Naive thymus-derived CD4-positive, alpha-beta T cell (primary cell): ENCODE measurements at regions not wholly inside any gene's neighbourhood (a gene's known extent, or its start where the extent isn't known, plus 50 kb on each side); places are given as distances from the start of the nearest gene placed in this dataset.

Experiments used
- ATAC-seq: fragments of 150-1000 bp; cut with Tn5 transposase; 2 replicates; pipeline ENCODE4 v1.10.0; 2021; ENCODE audit warnings: mild to moderate bottlenecking, moderate library complexity
- CTCF ChIA-PET: fragments of 350-600 bp; sonication (Branson Sonifier 250); formaldehyde crosslinking; loops from one replicate; lab custom pipeline; 2021; ENCODE audit warnings: antibody characterized with exemption; lab: Charles Lee
- POLR2A ChIA-PET: fragments of 350-600 bp; sonication (Branson Sonifier 250); formaldehyde crosslinking; loops from one replicate; lab custom pipeline; 2021; ENCODE audit warnings: antibody characterized with exemption, inconsistent platforms; lab: Charles Lee
- DNase-seq, 9 donors: peaks; one replicate each; pipeline versions ENCODE4 v3.0.0 to v3.0.0-alpha.2; 2020 to 2022; ENCODE audit warnings: mixed read lengths in 1 of 9
- H3K27ac ChIP-seq: one replicate; pipeline ENCODE4 v1.7.0; 2013; ENCODE audit warnings: mild to moderate bottlenecking, low read depth, low read length, moderate library complexity
- H3K27me3 ChIP-seq, 2 donors: one replicate each; pipeline ENCODE4 v1.7.0; 2013; ENCODE audit warnings: low read length in 2 of 2, mild to moderate bottlenecking in 2 of 2, moderate library complexity in 2 of 2; ENCODE audit not compliant: control insufficient read depth in 2 of 2, insufficient read depth in 2 of 2
- H3K36me3 ChIP-seq, 3 experiments: 1 replicate in 2 of 3; 2 replicates in 1 of 3; pipeline ENCODE4 v1.7.0; 2013; ENCODE audit warnings: low read length in 3 of 3, mild to moderate bottlenecking in 3 of 3, moderate library complexity in 1 of 3; ENCODE audit not compliant: insufficient read depth in 3 of 3, control insufficient read depth in 2 of 3
- H3K4me1 ChIP-seq, 2 donors: one replicate each; pipeline ENCODE4 v1.7.0; 2013; ENCODE audit warnings: low read length in 2 of 2, mild to moderate bottlenecking in 2 of 2, moderate library complexity in 1 of 2; ENCODE audit not compliant: control insufficient read depth in 2 of 2, insufficient read depth in 2 of 2
- H3K4me3 ChIP-seq: 2 replicates; pipeline ENCODE4 v1.7.0; 2013; ENCODE audit warnings: mild to moderate bottlenecking, low read length
- H3K9me3 ChIP-seq, 3 experiments: 1 replicate in 2 of 3; 2 replicates in 1 of 3; pipeline ENCODE4 v1.7.0; 2013; ENCODE audit warnings: low read length in 3 of 3; ENCODE audit not compliant: control insufficient read depth in 2 of 3
- H3K27ac Mint-ChIP-seq, 9 donors: one replicate each; pipeline ENCODE4 v1.8.0; 2020 to 2022; ENCODE audit warnings: mixed read lengths in 9 of 9, mild to moderate bottlenecking in 8 of 9, moderate library complexity in 5 of 9, inconsistent platforms in 2 of 9
- H3K27me3 Mint-ChIP-seq, 5 donors: one replicate each; pipeline ENCODE4 v1.8.0; 2021 to 2022; ENCODE audit warnings: mixed read lengths in 5 of 5, mild to moderate bottlenecking in 1 of 5
- H3K36me3 Mint-ChIP-seq, 5 donors: one replicate each; pipeline ENCODE4 v1.8.0; 2020 to 2022; ENCODE audit warnings: mixed read lengths in 5 of 5, mild to moderate bottlenecking in 3 of 5, inconsistent platforms in 1 of 5
- H3K4me1 Mint-ChIP-seq, 7 donors: one replicate each; pipeline ENCODE4 v1.8.0; 2020 to 2022; ENCODE audit warnings: mixed read lengths in 7 of 7, mild to moderate bottlenecking in 3 of 7, inconsistent platforms in 1 of 7
- H3K4me3 Mint-ChIP-seq, 10 donors: one replicate each; pipeline ENCODE4 v1.8.0; 2020 to 2022; ENCODE audit warnings: mild to moderate bottlenecking in 10 of 10, mixed read lengths in 10 of 10, moderate library complexity in 6 of 10, inconsistent platforms in 2 of 10
- H3K9me3 Mint-ChIP-seq, 11 donors: one replicate each; pipeline ENCODE4 v1.8.0; 2020 to 2022; ENCODE audit warnings: mixed read lengths in 11 of 11, mild to moderate bottlenecking in 4 of 11, inconsistent platforms in 1 of 11, moderate library complexity in 1 of 11
- intact Hi-C, 2 donors: fragments of 100-400 bp; cut with micrococcal nuclease; formaldehyde crosslinking; loops; one replicate each; pipeline ENCODE4 v1.15.1; 2023

DNA sequence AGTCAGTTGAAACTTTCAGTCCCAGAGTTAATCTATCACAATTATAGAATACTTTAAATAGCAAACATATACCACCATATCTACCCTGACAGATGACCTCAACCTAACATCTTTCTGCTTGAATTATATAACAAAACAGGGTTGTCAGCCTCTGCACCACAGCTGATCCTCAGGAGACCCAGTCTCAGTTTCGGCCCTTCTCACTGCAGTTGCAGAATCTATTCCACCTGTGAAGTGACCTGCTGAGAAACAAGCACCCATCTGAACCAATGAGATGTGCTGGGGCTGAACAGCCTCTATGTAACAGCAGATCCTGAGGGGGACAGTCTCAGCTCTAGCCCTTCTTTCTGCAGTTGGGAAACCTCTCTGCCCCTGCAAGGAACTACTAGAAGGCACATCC, 567.6 kb downstream of the KCNJ3 start:
- Histone ChIP-seq H3K9me3 (no peaks in the 10 kb centered on the region), H3K36me3 (no peaks in the 10 kb centered on the region), H3K27me3 (no peaks in the 10 kb centered on the region), H3K4me3 (no peak overlapping the region), H3K4me1 (no peaks in the 10 kb centered on the region), H3K27ac (no peak overlapping the region)
- intact Hi-C loops, result no loop called here
- ATAC-seq, result no peak
- peaks cover 0 to 7% (median 0%) of the 10 kb centered on the region in 11 donors for H3K9me3 Mint-ChIP-seq
- no peaks in the 10 kb centered on the region for H3K27me3 Mint-ChIP-seq
- no peak overlapping the region for H3K27ac Mint-ChIP-seq
- no peaks in the 10 kb centered on the region for H3K36me3 Mint-ChIP-seq
- no peaks in the 10 kb centered on the region for H3K4me1 Mint-ChIP-seq
- ChIA-PET POLR2A (no interaction called here), CTCF (no interaction called here)
- no peak for DNase-seq
- H3K4me3 Mint-ChIP-seq, result no peak overlapping the region

DNA sequence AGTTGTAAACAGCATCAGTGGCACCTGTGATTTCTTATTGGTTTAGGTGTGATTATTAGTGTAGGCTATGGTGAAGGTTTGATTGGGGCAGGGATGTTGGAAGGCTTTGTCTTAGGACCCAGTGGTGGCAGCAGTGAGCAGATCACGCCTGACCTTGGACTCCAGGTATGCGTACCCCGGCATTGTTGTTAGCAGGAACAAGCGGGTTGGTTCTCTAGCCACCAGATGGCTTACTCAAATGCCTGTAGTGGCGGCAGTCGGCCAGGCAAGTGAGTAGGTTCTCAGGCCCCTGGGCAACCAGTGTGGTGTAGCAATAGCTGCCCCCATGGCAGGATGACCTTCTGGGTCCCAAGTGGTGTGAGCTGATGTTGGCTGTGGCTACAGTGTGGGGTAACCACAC, 558.3 kb downstream of the KCNJ3 start:
- Mint-ChIP-seq H3K27me3 (no peaks in the 10 kb centered on the region), H3K9me3 (peaks cover 0 to 5% (median 2%) of the 10 kb centered on the region in 11 donors), H3K4me3 (no peak overlapping the region), H3K27ac (no peak overlapping the region), H3K36me3 (no peaks in the 10 kb centered on the region), H3K4me1 (no peaks in the 10 kb centered on the region)
- ChIA-PET CTCF (no interaction called here), POLR2A (no interaction called here)
- no peak for DNase-seq
- Histone ChIP-seq H3K27ac (no peak overlapping the region), H3K27me3 (no peaks in the 10 kb centered on the region), H3K9me3 (no peaks in the 10 kb centered on the region), H3K4me3 (no peak overlapping the region), H3K4me1 (no peaks in the 10 kb centered on the region), H3K36me3 (no peaks in the 10 kb centered on the region)
- intact Hi-C loops, result no loop called here
- no peak for ATAC-seq

DNA sequence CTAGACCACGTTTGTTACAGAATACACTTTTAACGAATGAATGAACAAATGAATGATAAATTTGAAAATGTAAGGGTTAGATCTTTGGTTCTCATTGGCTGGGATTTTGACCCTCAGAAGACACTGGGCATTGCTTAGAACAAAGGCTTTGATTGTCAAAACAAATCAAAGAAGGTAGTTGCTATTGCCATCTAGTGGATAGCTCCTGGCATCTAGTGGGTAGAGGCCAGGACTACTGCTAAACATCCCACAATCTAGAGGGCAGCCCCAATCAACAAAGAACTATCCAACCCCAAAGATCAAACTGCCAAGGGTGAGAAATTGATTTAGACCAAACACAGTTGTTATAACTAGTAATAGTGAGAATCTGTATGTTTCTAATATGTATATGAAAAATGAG, 552.3 kb downstream of the KCNJ3 start:
- Mint-ChIP-seq H3K27ac (no peak overlapping the region), H3K27me3 (no peaks in the 10 kb centered on the region), H3K9me3 (peaks cover 0 to 2% (median 0%) of the 10 kb centered on the region in 11 donors), H3K36me3 (no peaks in the 10 kb centered on the region), H3K4me3 (no peak overlapping the region), H3K4me1 (no peaks in the 10 kb centered on the region)
- ATAC-seq (no peak), DNase-seq (no peak)
- H3K27me3 ChIP-seq, result no peaks in the 10 kb centered on the region
- H3K4me3 ChIP-seq, result no peak overlapping the region
- no peaks in the 10 kb centered on the region for H3K36me3 ChIP-seq
- CTCF ChIA-PET, result no interaction called here
- intact Hi-C loops, result no loop called here
- POLR2A ChIA-PET, result no interaction called here
- H3K9me3 ChIP-seq, result no peaks in the 10 kb centered on the region
- H3K4me1 ChIP-seq, result no peaks in the 10 kb centered on the region
- H3K27ac ChIP-seq, result no peak overlapping the region

DNA sequence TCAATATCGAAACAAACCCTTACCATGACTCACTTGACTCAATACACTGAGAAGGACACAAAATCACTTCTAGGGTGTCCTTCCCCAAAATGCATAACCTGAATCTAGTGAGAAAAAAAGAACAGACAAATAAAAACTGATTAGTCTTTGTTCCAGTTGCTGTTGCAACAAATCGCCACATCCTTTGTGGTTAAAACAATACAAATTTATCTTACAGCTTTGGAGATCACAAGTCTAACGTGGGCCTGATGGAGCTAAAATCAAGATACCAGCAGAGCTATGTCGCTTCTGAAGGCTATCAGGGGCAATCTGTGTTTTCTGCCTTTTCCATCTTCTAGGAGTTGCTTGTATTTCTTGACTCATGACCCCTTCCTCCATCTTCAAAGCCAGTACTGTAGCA, 541.7 kb downstream of the KCNJ3 start:
- ATAC-seq, result no peak
- CTCF ChIA-PET, result no interaction called here

DNA sequence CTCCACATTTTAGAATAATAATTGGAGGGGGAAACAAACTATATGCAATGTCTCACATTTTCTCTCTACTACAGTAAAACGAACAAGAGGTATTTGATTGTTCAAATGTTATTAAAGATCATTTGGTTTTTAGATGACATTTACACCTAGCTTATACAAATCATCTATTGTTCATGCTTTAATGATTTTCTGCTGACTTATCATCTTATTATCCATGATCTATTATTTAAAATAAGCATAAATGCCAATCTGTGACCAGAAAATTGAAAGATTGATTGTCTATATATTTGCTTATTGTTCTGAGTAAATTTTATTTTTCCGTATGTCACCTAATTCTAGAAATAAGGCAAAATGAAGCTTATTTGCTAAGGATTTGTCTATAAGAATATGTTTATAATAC, 537.2 kb downstream of the KCNJ3 start:
- ChIA-PET CTCF (no interaction called here), POLR2A (no interaction called here)
- Histone ChIP-seq H3K4me3 (no peak overlapping the region), H3K4me1 (no peaks in the 10 kb centered on the region), H3K27ac (no peak overlapping the region), H3K9me3 (no peaks in the 10 kb centered on the region), H3K27me3 (no peaks in the 10 kb centered on the region), H3K36me3 (no peaks in the 10 kb centered on the region)
- Mint-ChIP-seq H3K4me1 (no peaks in the 10 kb centered on the region), H3K4me3 (no peak overlapping the region), H3K9me3 (peaks cover 0 to 18% (median 0%) of the 10 kb centered on the region in 11 donors), H3K27ac (no peak overlapping the region), H3K36me3 (no peaks in the 10 kb centered on the region), H3K27me3 (no peaks in the 10 kb centered on the region)
- ATAC-seq, result no peak
- DNase-seq, result no peak
- intact Hi-C loops, result no loop called here

More for the DNA sequence above, 541.7 kb downstream of the KCNJ3 start:
- no peaks in the 10 kb centered on the region for H3K4me1 ChIP-seq
- no peak overlapping the region for H3K4me3 Mint-ChIP-seq
- no peak overlapping the region for H3K27ac ChIP-seq
- no peak overlapping the region for H3K4me3 ChIP-seq
- H3K27me3 ChIP-seq, result no peaks in the 10 kb centered on the region
- POLR2A ChIA-PET, result no interaction called here
- no peaks in the 10 kb centered on the region for H3K36me3 ChIP-seq
- no peak overlapping the region for H3K27ac Mint-ChIP-seq
- no peak for DNase-seq
- no peaks in the 10 kb centered on the region for H3K27me3 Mint-ChIP-seq
- H3K9me3 ChIP-seq, result no peaks in the 10 kb centered on the region
- no peaks in the 10 kb centered on the region for H3K4me1 Mint-ChIP-seq
- no peaks in the 10 kb centered on the region for H3K36me3 Mint-ChIP-seq
- intact Hi-C loops, result no loop called here
- H3K9me3 Mint-ChIP-seq, result peaks cover 0 to 17% (median 0%) of the 10 kb centered on the region in 11 donors

DNA sequence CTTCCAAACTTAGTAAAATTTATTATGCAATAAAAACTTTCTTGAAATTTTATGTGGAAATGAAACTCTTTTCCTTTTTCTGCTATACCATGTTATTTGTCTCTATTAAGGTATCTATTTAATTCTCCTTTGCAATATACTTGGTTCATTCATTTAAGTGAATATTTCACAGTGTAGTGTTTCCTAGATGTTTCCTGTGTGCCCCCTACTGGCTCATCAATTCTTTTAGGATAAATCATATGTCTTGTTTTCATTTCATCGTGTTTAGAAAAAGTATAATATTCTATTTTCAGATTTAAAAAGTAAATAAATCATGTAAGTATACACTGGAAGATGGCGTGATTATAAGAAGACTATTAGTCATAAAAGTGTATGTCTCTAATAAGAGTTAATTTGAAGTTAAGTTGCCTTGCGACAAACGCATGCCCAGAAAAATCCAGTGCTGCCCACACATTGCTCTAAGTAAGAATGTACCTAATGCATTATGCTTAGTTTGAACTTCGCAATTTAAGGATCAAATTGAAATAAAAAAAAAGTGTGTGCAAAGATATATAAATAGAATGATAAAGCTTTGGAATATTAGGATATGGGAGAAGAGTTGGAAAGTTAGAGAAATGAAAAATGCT, 525.4 kb downstream of the KCNJ3 start:
- no peak overlapping the region for H3K4me3 Mint-ChIP-seq
- no peaks in the 10 kb centered on the region for H3K36me3 Mint-ChIP-seq
- H3K36me3 ChIP-seq, result no peaks in the 10 kb centered on the region
- H3K4me3 ChIP-seq, result no peak overlapping the region
- DNase-seq (no peak), ATAC-seq (no peak)
- ChIA-PET POLR2A (no interaction called here), CTCF (no interaction called here)
- no peaks in the 10 kb centered on the region for H3K4me1 Mint-ChIP-seq
- no peak overlapping the region for H3K27ac ChIP-seq
- no peak overlapping the region for H3K27ac Mint-ChIP-seq
- no peaks in the 10 kb centered on the region for H3K4me1 ChIP-seq
- no peaks in the 10 kb centered on the region for H3K27me3 Mint-ChIP-seq
- H3K9me3 Mint-ChIP-seq, result peaks cover 0 to 4% (median 0%) of the 10 kb centered on the region in 11 donors
- H3K9me3 ChIP-seq, result no peaks in the 10 kb centered on the region
- no peaks in the 10 kb centered on the region for H3K27me3 ChIP-seq
- intact Hi-C loops, result no loop called here

DNA sequence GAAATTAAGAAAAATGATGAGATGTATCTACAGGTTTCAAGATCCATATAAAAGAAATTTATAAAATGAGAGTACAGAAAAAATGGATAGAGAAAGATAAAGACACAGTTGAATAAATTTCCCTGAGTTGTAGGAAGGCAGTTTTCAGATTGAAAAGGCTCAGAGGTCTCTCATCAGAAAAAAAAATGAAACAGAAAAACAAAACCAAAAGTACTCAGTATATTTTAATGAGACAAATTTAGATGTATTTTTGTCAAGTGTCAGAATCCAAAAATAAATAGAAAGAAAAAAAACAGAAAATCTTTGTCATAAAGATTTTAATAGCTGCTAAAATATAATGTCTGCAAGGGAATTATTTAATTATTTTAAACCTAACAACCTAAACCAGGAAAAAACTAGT, 520.5 kb downstream of the KCNJ3 start:
- H3K27ac Mint-ChIP-seq, result no peak overlapping the region
- no peaks in the 10 kb centered on the region for H3K27me3 Mint-ChIP-seq
- intact Hi-C loops, result no loop called here
- H3K27me3 ChIP-seq, result no peaks in the 10 kb centered on the region
- no peak overlapping the region for H3K27ac ChIP-seq
- H3K4me3 Mint-ChIP-seq, result no peak overlapping the region
- POLR2A ChIA-PET, result no interaction called here
- no peak overlapping the region for H3K4me3 ChIP-seq
- H3K4me1 Mint-ChIP-seq, result no peaks in the 10 kb centered on the region
- ATAC-seq (no peak), DNase-seq (no peak)
- CTCF ChIA-PET, result no interaction called here
- no peaks in the 10 kb centered on the region for H3K4me1 ChIP-seq
- no peaks in the 10 kb centered on the region for H3K36me3 ChIP-seq
- no peaks in the 10 kb centered on the region for H3K36me3 Mint-ChIP-seq
- H3K9me3 Mint-ChIP-seq, result peaks cover 0 to 6% (median 0%) of the 10 kb centered on the region in 11 donors
- no peaks in the 10 kb centered on the region for H3K9me3 ChIP-seq
